Endothelial cell of umbilical vein (primary cell): ENCODE measurements at regions not wholly inside any gene's neighbourhood (a gene's known extent, or its start where the extent isn't known, plus 50 kb on each side); places are given as distances from the start of the nearest gene placed in this dataset.

Source experiments
- BruUV-seq: library from RNA; stranded (reverse); fragments of 400-500 nt; replicated peaks from 2 replicates; lab custom pipeline; 2021; lab: Mats Ljungman, UMichigan
- CTCF ChIA-PET: fragments of 300-600, 350-600 bp; sonication (Branson Sonifier 250); formaldehyde crosslinking; loops from one replicate; lab custom pipeline; 2021; ENCODE audit warnings: antibody characterized with exemption, inconsistent platforms; lab: Charles Lee
- POLR2A ChIA-PET: fragments of 300-600, 350-600 bp; sonication (Branson Sonifier 250); formaldehyde crosslinking; loops from one replicate; lab custom pipeline; 2021; ENCODE audit warnings: antibody characterized with exemption, inconsistent platforms; lab: Charles Lee
- DNase-seq: peaks from one replicate; pipeline ENCODE4 v3.0.0-alpha.2; 2011; ENCODE audit warnings: low read depth, low spot score
- FAIRE-seq: peaks from 2 replicates; lab custom pipeline; 2011; peaks lifted over from hg19 to GRCh38; lab: Jason Lieb, UNC
- H2AFZ ChIP-seq: 2 replicates; pipeline ENCODE4 v1.6.0; 2012; ENCODE audit warnings: low read depth, low read length, control low read depth, inconsistent platforms
- H3K27ac ChIP-seq: 2 replicates; pipeline ENCODE4 v1.5.1; 2011; ENCODE audit warnings: low read depth, mild to moderate bottlenecking, control low read depth, low read length, moderate library complexity; ENCODE audit not compliant: insufficient read depth
- H3K27me3 ChIP-seq, 2 experiments: 2 replicates each; pipeline versions ENCODE4 v1.6.0 to v1.6.1; 2011; ENCODE audit warnings: low read length in 2 of 2, mixed read lengths in 1 of 2; ENCODE audit not compliant: control insufficient read depth in 2 of 2, insufficient read depth in 2 of 2
- H3K36me3 ChIP-seq, 2 experiments: 2 replicates in 1 of 2; 3 replicates in 1 of 2; pipeline ENCODE4 v1.5.1; 2011; ENCODE audit warnings: low read length in 2 of 2, mild to moderate bottlenecking in 1 of 2, moderate library complexity in 1 of 2; ENCODE audit not compliant: control insufficient read depth in 2 of 2, insufficient read depth in 2 of 2; ENCODE audit errors: extremely low read depth in 1 of 2
- H3K4me1 ChIP-seq: 3 replicates; pipeline ENCODE4 v1.5.1; 2011; ENCODE audit warnings: mild to moderate bottlenecking, low read length; ENCODE audit not compliant: control insufficient read depth, insufficient read depth; ENCODE audit errors: extremely low read depth
- H3K4me2 ChIP-seq: 2 replicates; pipeline ENCODE4 v1.6.1; 2011; ENCODE audit warnings: low read length, control low read depth, mixed read lengths; ENCODE audit not compliant: insufficient read depth
- H3K4me3 ChIP-seq, 3 experiments: fragments of 200-600 bp in 1 of 3; sonication (generic), shearing (Covaris generic) in 1 of 3; replicated peaks in 1 of 3; 2 replicates each; pipeline ENCODE4 v1.5.1; 2011 to 2016; ENCODE audit warnings: control low read depth in 3 of 3, low read length in 3 of 3, mild to moderate bottlenecking in 2 of 3, inconsistent platforms in 1 of 3, low read depth in 1 of 3, moderate library complexity in 1 of 3; ENCODE audit not compliant: insufficient read depth in 1 of 3
- H3K79me2 ChIP-seq: 2 replicates; pipeline ENCODE4 v1.6.0; 2012; ENCODE audit warnings: low read length, inconsistent platforms; ENCODE audit not compliant: control insufficient read depth, insufficient read depth
- H3K9ac ChIP-seq: replicated peaks from 2 replicates; pipeline ENCODE3; 2011; ENCODE audit warnings: low read length, control low read depth; ENCODE audit not compliant: insufficient read depth; ENCODE audit errors: extremely low read depth
- H3K9me1 ChIP-seq: replicated peaks from 3 replicates; pipeline ENCODE4 v1.6.0; 2011; ENCODE audit warnings: mild to moderate bottlenecking, low read length; ENCODE audit not compliant: control insufficient read depth, insufficient read depth; ENCODE audit errors: extremely low read depth
- H3K9me3 ChIP-seq: replicated peaks from 2 replicates; pipeline ENCODE4 v1.5.1; 2012; ENCODE audit warnings: low read length, inconsistent platforms; ENCODE audit not compliant: control insufficient read depth, insufficient read depth
- H4K20me1 ChIP-seq: replicated peaks from 2 replicates; pipeline ENCODE3; 2011; ENCODE audit warnings: mild to moderate bottlenecking, low read length; ENCODE audit not compliant: control insufficient read depth, insufficient read depth; ENCODE audit errors: extremely low read depth
- CTCF ChIP-seq, 2 donors: IDR thresholded peaks; 1 replicate in 1 of 2; 2 replicates in 1 of 2; pipeline ENCODE4 v1.5.1; 2011; ENCODE audit warnings: low read length in 2 of 2, mild to moderate bottlenecking in 2 of 2, moderate library complexity in 2 of 2, control low read depth in 1 of 2, inconsistent platforms in 1 of 2, low read depth in 1 of 2; ENCODE audit not compliant: insufficient read depth in 1 of 2; ENCODE audit errors: extremely low read depth in 1 of 2
- EZH2 ChIP-seq: IDR thresholded peaks from 2 replicates; pipeline ENCODE4 v1.6.1; 2012; ENCODE audit warnings: borderline replicate concordance, low read depth, mild to moderate bottlenecking, moderate library complexity, low read length, inconsistent platforms; ENCODE audit not compliant: severe bottlenecking
- FOS ChIP-seq: IDR thresholded peaks from 2 replicates; pipeline ENCODE4 v1.6.1; 2011; ENCODE audit warnings: mild to moderate bottlenecking, low read length, moderate library complexity, borderline replicate concordance; ENCODE audit not compliant: insufficient read depth
- GATA2 ChIP-seq: IDR thresholded peaks from 2 replicates; pipeline ENCODE4 v1.7.0; 2011; ENCODE audit warnings: low read depth, mild to moderate bottlenecking, moderate library complexity, mixed read lengths, low read length; ENCODE audit not compliant: insufficient read length, insufficient read depth
- JUN ChIP-seq: IDR thresholded peaks from 2 replicates; pipeline ENCODE4 v1.6.1; 2011; ENCODE audit warnings: borderline replicate concordance, low read depth; ENCODE audit not compliant: insufficient read length, insufficient read depth
- MAX ChIP-seq: IDR thresholded peaks from 2 replicates; pipeline ENCODE4 v1.6.1; 2011; ENCODE audit not compliant: insufficient read depth, insufficient read length
- MYC ChIP-seq: IDR thresholded peaks from one replicate; pipeline ENCODE4 v1.6.1; 2011; ENCODE audit warnings: mild to moderate bottlenecking, low read depth, low read length
- POLR2A ChIP-seq: IDR thresholded peaks from 2 replicates; pipeline ENCODE4 v1.6.1; 2012; ENCODE audit warnings: low read depth, mild to moderate bottlenecking, control low read depth, low read length
- POLR2AphosphoS5 ChIP-seq: IDR thresholded peaks from 2 replicates; pipeline ENCODE4 v1.6.1; 2012; ENCODE audit warnings: low read depth, mild to moderate bottlenecking, control low read depth, low read length, moderate library complexity; ENCODE audit not compliant: insufficient read depth
- dilution Hi-C: fragments of 300-500 bp; cut with MboI; formaldehyde crosslinking; loops from one replicate; pipeline ENCODE4 v1.15.0; 2019; ENCODE audit warnings: low sequenced_read_pairs; ENCODE audit not compliant: extremely low pct_ligation_motif_present
- intact Hi-C: fragments of 100-400 bp; cut with micrococcal nuclease; formaldehyde crosslinking; loops from one replicate; pipeline ENCODE4 v1.10.0; 2022

- FAIRE-seq (no peak), DNase-seq (no peak)
- Histone ChIP-seq H3K79me2 (no peaks in the 10 kb centered on the region), H3K36me3 (no peaks in the 10 kb centered on the region), H3K9me3 (no peaks in the 10 kb centered on the region), H2AFZ (no peak overlapping the region), H4K20me1 (no peaks in the 10 kb centered on the region), H3K4me2 (no peak overlapping the region), H3K4me1 (no peaks in the 10 kb centered on the region), H3K27me3 (no peaks in the 10 kb centered on the region), H3K4me3 (no peak overlapping the region), H3K27ac (no peak overlapping the region), H3K9ac (no peak overlapping the region), H3K9me1 (no peaks in the 10 kb centered on the region)
- intact Hi-C loops, result no loop called here
- BruUV-seq, result no TSS peak
- POLR2A ChIA-PET, result no interaction called here
- no peak for TF ChIP-seq JUN
- no peak for TF ChIP-seq EZH2
- no peak for TF ChIP-seq GATA2
- TF ChIP-seq POLR2AphosphoS5, result no peak
- TF ChIP-seq POLR2A, result no peak
- TF ChIP-seq MYC, result no peak
- TF ChIP-seq CTCF (IDR thresholded peaks at IDR 0.05; ENCODE audit: extremely low read depth in 1 of 2, insufficient read depth in 1 of 2, low read depth in 1 of 2, low read length in 2 of 2), result no peak
- no peak for TF ChIP-seq FOS
- TF ChIP-seq MAX, result no peak
- CTCF ChIA-PET, result interaction anchor here (1.7 kb wide), 1 partner anchor 8 kb away, joined by 4 read pairs; no protein-coding TSS in a partner anchor
- dilution Hi-C loops, result no loop called here
These were observed 472.2 kb downstream of the INSC start for GRCh38 chr11:15586741-15587473.
